ENCODE measurements at regions not wholly inside any gene's neighbourhood (a gene's known extent, or its start where the extent isn't known, plus 50 kb on each side); places are given as distances from the start of the nearest gene placed in this dataset.

GRCh38 chr12:76641961-76642360 lies 82.4 kb upstream of the OSBPL8 start:
- TF ChIP-seq CTCF (optimal IDR thresholded peaks at IDR 0.05 in 1 of 3, IDR thresholded peaks at IDR 0.05 in 1 of 3, conservative IDR thresholded peaks at IDR 0.05 in 1 of 3; ENCODE audit: extremely low read depth in 1 of 3, insufficient read depth in 2 of 3, low read length in 3 of 3) (no peak), EZH2 (IDR thresholded peaks at IDR 0.05; ENCODE audit: low read length) (no peak)
